Sigmoid colon (tissue), 3 donors: ENCODE measurements at regions not wholly inside any gene's neighbourhood (a gene's known extent, or its start where the extent isn't known, plus 50 kb on each side); places are given as distances from the start of the nearest gene placed in this dataset.

ENCODE experiments used
- POLR2A ChIP-seq, 2 donors: fragments of 450-650 bp; IDR thresholded peaks; one replicate each; pipeline ENCODE4 v1.6.1; 2016; ENCODE audit warnings: antibody characterized with exemption in 2 of 2, mild to moderate bottlenecking in 2 of 2, moderate library complexity in 2 of 2
- TF ChIP-seq, protein P1 (sequence below), 4 experiments: fragments of 450-650 bp in 3 of 4; fragments of 200-600 bp in 1 of 4; IDR thresholded peaks; one replicate each; pipeline ENCODE4 v1.5.1; 2016 to 2019; ENCODE audit warnings: antibody characterized with exemption in 4 of 4, mild to moderate bottlenecking in 3 of 4, moderate library complexity in 2 of 4

DNA sequence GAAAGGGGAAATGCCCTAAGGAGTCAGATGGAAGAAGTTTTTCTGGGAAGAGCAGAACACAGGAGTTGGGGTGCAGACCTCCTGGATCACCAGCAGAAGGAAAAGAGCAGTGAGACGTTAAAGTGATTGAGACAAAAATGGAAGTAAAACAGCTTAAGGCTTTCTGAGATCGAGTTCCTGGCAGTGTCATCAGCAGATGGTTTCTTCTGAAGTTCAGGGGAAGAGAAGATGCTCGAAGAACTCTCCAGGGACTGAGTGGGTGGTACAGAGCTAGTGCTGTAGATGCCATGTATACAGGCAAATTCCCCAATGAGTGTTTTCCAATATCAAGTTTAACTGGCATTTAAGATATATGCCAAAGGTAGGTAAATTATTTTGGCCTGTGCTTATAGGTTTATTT is 272.2 kb upstream of the KLF12 start:
- no peak for TF ChIP-seq POLR2A (IDR thresholded peaks at IDR 0.05)
- TF ChIP-seq, protein P1, sequence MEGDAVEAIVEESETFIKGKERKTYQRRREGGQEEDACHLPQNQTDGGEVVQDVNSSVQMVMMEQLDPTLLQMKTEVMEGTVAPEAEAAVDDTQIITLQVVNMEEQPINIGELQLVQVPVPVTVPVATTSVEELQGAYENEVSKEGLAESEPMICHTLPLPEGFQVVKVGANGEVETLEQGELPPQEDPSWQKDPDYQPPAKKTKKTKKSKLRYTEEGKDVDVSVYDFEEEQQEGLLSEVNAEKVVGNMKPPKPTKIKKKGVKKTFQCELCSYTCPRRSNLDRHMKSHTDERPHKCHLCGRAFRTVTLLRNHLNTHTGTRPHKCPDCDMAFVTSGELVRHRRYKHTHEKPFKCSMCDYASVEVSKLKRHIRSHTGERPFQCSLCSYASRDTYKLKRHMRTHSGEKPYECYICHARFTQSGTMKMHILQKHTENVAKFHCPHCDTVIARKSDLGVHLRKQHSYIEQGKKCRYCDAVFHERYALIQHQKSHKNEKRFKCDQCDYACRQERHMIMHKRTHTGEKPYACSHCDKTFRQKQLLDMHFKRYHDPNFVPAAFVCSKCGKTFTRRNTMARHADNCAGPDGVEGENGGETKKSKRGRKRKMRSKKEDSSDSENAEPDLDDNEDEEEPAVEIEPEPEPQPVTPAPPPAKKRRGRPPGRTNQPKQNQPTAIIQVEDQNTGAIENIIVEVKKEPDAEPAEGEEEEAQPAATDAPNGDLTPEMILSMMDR (IDR thresholded peaks at IDR 0.05) = no peak
